Suppressor macrophage (primary cell): ENCODE measurements at regions not wholly inside any gene's neighbourhood (a gene's known extent, or its start where the extent isn't known, plus 50 kb on each side); places are given as distances from the start of the nearest gene placed in this dataset.

ENCODE experiments used
- DNase-seq, 4 experiments: peaks; one replicate each; pipeline ENCODE4 v3.0.0-alpha.2; 2020 to 2022

DNA sequence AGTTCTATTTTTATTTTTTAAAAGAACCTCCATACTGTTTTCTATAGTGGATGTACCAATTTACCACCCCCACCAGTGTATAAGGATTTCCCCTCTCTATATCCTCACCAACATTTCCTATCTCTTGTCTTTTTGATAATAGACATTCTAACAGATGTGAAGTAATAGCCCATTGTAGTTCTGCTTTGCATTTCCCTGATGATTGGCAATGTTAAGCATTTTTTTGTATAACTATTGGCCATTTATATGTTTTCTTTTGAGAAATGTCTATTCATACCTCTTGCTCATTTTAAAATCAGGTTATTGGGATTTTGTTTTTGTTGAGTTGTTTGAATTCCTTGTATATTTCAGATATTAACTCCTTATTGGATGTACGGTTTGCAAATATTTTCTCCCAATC is 251.1 kb upstream of the HTR2C start:
- DNase-seq, result no peak

DNA sequence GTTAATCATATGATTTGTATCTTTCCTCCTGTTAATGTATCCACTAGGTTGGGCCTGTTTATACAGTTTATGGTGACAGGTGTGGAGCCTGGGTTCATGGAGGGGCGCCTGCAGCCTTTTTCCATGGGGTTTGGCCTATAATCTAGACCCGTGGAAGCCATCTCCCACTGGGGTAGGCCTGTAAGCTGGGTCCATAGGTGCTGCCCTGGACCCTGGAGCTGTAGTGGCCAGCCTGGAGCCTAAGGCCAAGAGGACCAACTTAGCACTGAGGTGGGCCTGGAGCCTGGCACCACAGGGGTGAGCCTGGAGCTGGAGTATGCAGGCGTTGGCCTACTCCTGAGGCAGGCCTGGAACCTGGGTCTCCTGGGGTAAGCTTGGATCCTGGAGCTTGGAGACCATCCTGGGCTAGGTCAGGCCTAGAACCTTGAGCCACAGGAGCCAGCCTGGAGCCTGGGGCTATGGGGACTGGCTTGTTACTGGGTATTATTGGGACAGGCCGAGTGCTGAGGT is 249.4 kb upstream of the HTR2C start:
- DNase-seq, result no peak

DNA sequence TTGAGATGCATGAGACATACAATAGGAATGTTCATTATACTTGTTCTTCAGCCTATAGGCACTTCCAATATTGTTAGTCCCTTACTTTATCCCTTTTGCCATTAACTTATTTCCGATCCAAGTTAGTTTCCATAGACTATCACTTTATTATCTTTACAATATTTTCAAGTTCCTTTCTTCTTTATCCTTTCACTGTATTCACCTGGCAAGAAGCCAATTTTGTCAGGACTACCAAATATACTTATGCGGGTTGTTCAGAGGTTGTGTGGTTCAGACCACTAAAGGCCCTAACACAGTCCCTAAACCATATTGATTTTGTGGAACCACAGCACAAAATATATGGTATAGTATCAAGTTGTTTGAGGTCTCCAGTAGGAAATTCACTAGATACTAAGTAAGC is 245.0 kb upstream of the HTR2C start:
- DNase-seq, result no peak

DNA sequence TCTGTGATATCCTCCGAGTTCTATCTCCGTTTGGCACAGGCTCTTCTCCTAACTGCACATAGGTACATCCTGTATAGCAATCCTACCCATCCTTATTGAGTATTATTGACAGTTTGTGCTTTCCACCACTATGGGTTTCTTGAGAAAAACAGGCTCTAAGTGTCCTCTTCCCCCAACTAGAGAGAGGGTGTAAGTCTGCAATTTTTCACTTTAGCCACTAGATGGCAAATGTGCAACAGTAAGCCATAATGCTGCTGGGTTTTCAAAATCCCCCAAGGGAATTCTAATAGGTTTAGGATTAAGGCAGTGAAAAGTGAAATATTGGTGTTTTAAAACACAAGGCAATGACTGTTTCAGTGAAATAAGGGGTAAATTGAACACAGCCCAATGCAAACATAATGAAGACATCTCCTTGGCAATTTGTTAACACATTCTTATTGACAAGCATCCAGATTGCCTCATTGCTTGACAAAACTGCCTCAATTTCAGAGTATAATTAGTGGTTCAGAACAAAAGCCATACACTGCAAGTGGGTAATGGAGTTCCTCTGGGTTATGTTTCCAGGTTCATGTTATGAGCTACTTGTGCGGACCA is 239.0 kb upstream of the HTR2C start:
- DNase-seq, result peak; percentile 1 to 44 (median 14)

DNA sequence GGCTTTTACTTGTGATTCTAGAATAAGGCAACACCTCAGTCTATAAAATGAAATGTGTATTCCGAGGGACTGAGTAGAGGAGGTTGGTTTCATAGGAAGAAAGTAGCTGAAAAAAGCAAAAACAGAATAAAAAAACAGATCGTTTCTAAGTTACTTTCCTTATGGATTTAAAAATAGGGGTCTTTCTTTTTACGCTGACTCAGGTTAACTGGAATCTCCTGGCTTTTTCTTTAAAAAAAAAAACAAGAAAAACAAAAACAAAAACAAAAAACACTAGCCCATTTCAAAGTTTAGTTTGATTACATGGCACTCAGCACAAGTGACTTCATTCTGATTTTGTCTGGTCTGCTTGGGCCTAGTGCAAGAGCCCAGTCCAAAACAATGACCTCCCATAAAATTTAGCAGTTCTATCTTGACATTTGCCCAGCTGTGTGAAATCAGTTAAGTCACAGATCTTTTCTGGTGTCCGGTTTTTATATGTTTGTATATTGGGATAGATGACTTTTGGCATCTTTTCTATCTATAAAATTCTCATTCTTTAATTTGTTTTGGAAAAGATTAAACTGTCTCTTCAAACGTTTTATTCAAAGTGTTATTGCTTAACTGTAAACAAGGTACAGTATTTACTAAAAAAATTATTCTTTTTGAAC is 222.7 kb upstream of the HTR2C start:
- DNase-seq, result no peak

DNA sequence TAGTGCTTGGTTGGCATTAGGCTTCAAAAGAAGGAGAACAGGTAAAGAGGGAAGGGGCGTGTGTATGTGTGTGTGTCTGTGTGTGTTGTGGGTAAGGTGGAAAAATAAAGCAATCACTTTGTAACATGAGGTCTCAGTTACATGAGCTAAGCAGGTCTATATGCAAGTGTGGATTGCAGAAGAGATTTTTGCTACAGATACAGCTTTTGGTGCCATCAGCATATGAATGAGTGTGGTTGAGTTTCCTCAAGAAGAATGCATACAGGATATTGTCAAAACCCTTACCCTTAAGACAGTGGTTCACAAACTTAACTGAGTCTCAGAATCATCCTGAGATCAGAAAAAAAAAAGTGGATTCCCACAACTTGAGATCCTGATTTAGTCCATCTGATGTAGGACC is 220.5 kb upstream of the HTR2C start:
- DNase-seq, result no peak

DNA sequence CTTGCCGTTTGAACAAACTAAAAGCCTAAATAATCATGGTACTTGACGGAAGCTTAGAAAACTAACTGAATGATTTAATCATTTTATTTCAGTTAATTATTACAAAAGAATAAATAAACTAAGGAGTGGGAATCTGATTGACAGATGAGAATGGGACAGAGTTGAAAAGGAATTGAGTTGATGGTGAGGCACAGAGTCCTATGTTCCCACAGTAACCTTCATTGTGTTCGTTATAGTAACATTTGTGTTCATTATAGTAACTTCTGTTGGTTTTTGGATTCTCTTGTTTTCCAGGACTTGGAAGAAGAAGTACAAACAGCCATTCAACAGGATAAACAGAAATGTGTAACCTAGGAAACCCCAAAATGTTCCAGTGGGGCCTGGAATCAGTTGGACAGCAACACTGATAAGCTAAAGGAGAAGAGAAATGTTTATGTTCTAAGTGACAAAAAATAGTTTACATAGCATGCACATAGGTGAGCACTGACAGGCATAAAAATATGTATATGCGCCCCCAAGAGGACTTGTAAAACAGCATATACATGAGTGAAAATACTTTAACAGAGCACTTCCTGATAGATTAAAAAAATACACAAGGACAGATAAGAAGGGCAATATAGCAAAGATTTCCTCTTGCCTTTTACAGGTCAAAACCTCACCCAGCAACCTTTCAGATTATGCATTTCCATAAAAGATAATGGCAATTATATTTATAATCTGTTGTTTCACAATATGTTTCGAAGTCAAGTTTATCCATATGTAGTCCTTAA is 218.6 kb upstream of the HTR2C start:
- DNase-seq, result no peak

DNA sequence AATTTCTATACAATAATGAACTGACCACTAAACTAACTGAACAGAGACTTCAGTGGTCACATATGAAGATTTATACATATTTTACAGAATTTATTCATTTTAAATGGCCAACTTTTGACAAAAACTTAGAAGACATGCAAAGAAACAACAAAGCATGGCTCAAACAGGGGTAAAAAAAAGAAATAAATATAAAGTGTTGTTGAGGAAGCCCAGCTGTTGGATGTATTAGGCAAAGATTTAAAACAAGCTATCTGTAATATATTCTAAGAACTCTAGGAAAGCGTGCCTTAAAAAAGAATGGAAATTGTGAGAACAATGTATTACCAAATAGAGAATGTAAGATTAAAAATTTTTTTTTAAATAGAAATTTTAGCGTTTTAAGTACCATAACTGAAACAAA is 210.9 kb upstream of the HTR2C start:
- DNase-seq, result no peak

DNA sequence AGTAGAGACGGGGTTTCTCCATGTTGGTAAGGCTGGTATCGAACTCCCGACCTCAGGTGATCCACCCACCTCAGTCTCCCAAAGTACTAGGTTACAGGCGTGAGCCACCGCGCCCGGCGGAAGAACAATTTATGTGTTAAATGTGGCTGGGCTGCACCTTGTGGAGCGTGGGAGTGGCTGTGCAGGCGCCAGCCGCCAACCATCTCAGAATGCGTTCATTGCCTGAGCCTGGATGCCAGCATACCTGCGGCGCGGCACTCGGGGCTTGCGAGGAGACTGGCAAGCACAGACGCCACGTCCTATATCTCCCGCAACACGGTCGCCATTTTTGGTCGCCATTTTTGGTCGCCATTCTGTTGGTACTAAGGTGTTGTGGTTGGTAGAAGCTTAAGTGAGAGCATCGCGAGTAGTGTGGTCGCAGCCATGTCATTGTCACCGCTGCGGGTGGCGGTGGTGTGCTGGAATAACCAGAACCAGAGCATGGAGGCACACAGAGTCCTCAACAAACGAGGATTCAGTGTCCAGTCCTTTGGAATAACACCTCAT is 193.6 kb upstream of the HTR2C start:
- no peak for DNase-seq
